GM18520 (cell line): ENCODE measurements at regions not wholly inside any gene's neighbourhood (a gene's known extent, or its start where the extent isn't known, plus 50 kb on each side); places are given as distances from the start of the nearest gene placed in this dataset.
A peak's percentile ranks its signal among the peaks of the same experiment; 100 is the strongest.

Experiments
- ATAC-seq: cut with Tn5 transposase; IDR thresholded peaks from one replicate; pipeline ENCODE4 v1.9.1; 2021; ENCODE audit not compliant: unreplicated experiment

DNA sequence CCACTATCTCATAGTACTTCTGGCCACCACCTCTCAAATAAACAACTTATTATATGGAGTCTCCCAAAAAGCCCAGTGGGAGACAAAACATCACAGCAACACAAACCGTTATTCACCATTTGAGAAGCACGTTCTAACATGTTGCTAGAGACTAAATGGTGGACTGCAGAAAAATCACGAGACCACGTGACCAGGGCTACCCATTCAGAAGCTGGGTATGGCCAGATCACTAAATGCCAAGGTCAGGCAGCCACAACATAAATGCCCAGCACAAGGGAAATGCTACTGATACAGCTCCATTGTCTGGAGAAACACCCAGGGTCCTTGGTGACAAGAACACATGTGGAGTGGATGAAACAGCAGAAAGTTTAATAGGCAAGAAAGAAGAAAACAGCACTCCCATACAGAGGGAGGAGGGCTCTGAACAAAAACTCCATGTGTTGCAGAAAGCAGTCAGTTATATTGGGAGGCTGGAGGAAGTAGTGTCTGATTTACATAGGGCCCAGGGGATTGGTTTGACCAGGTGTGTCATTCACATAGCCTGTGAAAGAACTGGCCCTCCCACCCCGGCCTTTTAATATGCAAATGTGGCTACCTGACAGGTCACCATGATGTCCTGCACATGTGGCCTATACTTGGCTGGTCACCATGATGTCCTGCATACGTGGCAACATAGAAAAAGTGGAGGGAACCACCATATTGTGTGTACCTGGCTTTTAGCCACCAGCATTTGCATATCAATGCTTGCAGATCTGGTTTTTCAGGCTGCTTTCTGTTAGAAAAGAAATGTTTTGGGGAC lies 97.2 kb downstream of the TRIM36 start:
- no peak for ATAC-seq

DNA sequence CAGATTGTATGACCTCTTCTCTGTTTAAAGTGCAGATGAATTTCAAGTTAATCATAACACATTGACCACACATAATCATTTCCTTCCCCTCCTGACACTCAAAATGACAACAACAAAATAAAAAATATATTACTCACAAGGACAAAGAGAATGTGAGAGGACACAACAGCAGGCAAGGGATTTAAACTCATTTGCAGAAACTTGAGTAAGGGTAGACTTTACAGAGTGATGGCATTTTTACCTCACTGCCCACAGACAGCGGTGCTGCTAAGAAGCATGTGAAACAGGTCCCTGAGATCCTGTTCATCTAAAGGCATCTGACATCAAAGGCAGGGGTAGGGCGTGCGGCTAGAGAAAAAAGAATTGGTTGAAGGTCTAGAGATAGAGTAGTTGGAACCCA lies 99.0 kb downstream of the TRIM36 start:
- ATAC-seq = no peak

DNA sequence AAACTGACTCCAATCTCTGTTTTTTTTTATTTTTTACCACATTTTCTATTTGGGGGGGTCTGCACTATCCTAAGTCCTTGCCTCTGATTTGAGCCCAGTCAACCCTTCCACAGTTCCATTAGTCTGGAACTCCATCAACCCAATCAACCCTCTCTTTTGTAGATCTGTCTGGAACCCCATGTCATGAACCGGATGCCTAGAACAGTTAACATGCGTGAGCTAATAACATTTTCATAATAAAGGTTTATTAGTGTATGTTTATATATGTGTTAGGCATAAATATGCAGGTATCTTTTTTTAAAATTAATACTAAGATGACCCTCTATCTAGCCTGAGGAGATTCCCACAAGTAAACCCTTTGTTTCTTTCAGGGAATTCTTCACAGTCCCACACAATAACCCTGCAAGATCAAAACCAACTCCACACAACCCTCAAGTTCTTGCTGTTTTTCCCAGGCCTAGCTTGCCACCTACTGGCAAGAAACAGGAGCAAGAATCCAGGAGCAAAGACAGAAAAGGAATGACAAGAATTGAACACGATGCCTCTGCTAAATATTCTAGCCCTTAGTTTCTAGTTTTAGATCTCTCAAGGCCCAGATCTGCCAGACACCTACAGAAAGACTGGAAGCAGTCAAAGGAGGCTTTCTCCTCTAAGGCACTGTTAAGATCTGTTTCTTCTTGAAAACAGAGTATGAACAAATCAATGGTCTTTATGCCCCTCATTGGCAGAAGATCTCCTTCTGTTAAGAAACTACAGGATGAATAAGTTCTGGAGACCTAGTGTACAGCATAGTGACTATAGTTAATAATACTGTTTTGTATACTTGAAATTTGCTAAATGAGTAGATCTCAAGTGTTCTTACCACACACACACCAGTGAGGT lies 100.4 kb downstream of the TRIM36 start:
- ATAC-seq = no peak

DNA sequence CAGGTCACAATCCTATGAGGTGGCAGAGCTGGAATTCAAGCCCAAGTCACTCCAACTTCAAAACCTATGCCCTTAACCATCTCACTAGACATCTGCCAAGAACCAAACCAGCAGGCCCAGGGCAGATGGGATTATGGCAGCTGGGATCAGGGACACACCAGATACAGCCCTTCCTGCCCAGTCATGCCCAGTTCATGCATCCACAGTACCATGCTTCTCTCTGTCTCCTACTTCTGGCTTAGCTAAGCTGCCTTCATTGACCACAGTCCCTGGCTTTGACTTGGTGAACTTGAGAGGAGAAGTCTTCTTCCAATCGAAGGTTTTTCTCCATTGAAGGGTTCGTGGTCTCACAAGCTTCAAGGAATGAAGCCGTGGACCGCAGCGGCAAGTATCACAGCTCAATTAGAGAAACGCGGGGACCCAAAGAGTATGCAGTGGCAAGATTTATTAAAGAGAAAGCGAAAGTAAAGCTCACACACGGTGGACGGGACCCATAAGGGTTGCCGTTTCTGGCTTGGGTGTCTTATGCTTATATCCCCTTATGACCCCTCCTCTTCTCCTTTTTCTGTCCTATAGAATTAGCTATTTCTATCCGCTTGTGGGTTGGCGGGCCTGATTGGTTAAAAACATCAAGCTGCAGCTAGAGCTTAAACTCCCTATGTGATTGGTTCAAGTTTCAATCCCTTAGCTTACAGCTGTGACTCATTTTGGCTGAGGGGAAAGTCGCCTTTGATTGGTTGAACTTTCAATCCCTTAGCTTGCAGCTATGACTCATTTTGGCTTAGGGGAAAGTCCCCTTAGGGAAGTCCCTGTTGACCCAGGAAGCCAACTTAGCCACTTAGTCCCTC lies 101.2 kb downstream of the TRIM36 start:
- ATAC-seq = peak; percentile 54

DNA sequence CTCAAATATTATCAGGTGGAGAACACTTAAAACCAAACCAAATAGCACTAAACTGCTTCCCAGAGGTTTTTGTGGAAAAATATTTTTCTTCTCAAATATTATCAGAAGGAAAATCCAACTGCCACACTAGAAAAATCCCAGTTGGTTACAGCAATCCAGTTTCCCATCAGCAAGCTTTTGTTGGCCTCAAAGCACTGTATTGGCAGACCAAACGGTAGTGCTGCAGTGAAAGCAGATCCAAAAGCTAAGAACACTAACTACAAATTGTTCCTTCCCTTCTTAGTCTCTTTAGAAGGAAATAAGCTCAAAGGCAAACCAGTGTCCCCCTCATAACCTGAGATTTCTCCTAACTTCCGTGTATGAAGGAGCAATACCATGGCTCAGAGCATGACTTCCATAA lies 105.3 kb downstream of the TRIM36 start:
- no peak for ATAC-seq

DNA sequence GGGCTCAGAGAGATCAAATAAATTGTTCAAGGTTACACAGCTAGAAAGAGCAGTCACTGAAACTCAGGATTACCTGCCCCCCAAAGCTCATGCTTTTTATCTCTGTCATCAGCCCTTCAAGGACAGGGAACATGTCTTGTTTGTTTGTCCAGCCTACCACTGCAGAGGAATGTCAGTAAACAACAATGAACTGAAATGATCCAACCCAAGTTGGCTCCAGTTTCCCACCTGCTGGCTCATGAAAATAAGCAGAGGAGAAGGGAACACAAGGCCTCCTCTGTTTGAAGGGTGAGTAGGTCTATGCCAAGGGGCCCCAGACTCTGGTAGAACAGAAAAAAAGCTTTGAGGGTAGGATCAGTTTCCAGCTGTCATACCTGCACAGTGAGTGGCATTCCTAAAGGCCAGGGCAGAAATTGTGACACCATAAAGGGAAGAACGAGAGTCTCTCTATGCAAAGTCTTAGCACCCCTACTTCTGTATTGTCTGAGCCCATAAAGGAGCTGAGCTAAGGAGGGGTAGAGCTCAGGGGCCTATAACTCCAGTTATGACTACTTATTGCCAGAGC lies 115.2 kb downstream of the TRIM36 start:
- ATAC-seq = no peak

DNA sequence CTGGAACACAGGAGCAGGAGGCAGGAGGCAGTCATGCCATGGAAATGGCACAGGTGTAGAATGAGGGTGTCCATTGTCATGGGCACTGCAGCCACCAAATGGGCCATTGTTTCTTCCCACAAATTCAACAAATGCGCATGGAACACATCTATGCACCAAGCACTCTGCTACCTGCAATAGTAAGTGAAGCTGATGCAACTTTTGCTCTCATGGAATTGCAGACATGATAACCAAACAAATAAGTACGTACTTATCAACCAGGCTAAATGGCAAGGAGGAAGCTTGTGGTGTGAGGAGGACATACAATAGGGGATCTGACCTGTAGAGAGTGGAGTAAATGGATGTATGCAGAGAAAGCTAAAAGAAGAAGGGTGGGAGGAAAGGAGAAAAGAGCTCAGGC lies 116.8 kb downstream of the TRIM36 start:
- ATAC-seq = no peak

DNA sequence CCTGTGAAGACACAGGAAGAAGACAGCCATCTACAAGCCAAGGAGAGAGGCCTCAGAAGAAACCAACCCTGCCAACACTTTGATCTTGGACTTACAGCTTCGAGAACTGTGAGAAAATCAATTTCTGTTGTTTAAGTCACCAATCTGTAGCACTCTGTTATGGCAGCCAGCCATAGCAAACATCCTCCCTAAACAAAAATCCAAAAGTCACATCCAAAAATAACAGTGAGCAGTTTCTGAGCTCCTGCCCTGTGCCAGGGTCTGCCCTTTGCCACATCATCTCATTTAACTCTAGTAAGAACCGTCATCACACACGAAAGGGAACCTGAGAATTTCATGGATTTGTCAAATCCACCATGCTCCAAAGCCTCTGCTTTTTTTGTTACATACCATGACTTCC lies 118.8 kb downstream of the TRIM36 start:
- no peak for ATAC-seq

DNA sequence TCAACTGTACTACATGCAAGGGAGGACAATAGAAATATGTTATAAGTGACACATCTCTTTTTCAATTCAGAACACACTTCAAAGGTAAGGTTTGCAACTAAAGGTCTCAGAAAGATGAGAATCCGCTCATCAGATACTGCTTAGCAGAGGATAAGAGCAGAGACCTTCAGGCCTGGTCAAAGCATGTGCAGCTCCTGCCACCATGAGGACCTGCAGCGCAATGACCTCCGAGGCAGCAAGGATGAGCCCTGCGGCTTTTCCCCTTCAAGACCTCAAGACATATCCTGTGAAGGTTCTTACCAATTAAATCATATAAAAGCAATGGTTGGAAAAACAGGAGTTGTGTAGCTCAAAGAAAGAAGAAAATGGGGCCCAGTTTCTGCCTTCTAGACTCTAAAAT lies 135.8 kb downstream of the TRIM36 start:
- no peak for ATAC-seq

DNA sequence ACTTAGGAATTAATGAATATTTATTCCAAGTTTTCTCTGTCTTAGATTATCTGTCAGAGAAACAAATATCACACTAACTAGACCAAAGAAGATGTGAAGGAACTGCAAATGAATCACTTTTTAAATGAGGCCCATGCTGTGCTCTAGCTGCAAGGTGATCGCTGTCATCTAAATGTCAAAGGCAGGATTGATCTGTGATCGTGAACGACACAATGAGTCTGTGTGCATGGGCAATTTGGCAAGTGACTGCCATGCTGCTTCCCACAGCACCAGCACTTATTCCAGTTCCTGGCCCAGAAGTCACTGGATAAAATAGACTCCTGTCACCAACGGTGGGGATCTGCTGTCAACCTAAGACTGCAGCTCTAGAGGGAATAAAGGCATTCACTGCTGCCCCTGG lies 141.2 kb downstream of the TRIM36 start:
- no peak for ATAC-seq

DNA sequence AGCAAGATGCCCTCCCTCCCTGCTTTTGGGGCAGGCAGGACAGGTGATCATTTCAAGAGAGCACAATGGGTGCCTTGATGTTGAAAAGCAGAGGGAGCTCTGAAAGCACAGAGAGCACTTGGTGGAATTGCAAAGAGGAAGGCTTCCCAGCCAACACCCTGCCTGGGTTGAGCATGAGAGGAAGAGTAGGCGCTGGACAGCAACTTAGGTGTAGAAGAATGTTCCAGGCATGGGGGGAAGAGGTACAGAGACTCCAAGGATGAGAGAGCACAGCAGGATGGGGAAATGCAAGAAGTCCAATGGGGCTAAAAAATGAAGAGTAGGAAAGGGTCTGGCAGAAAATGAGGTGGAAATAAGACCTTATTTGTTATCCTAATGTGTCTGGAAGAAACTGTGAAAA lies 144.8 kb downstream of the TRIM36 start:
- no peak for ATAC-seq

DNA sequence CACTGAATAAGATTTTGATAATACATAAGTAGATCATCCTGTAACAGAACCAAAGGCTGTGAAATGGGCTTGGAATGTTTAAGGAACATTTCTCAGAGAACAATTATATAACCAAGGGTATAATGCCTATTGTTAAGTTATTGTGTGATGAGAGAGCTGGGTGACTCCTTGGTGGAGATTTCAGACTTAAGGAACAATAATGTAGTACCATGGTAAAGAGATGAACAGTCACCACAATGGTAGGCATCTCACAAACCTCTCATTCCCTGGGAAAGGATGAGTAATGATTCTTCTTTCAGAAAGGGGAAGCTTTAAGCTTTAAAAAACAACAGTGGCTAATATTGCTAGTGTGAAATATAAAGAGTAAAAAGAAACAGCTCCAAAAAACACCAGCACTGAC lies 147.4 kb downstream of the TRIM36 start:
- ATAC-seq = no peak

DNA sequence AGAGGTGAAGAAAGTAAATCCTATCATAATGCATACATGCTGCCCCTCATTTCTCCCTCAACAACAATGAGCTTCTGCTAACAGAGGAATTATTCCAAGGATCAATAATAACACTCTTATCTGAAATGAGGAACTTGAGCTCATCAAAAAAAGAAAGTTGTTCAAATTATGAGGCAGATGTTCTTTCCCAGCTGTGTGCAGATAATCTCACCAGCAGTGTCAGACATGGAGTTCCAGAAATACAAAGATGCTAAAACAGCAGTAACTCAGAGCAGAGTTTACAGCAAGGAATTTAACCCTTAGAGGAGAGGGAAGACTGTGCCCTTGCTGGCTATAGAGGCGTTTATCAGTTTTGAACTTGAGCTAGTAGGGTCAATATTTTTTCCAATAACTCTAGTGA lies 153.1 kb downstream of the TRIM36 start:
- ATAC-seq = no peak

DNA sequence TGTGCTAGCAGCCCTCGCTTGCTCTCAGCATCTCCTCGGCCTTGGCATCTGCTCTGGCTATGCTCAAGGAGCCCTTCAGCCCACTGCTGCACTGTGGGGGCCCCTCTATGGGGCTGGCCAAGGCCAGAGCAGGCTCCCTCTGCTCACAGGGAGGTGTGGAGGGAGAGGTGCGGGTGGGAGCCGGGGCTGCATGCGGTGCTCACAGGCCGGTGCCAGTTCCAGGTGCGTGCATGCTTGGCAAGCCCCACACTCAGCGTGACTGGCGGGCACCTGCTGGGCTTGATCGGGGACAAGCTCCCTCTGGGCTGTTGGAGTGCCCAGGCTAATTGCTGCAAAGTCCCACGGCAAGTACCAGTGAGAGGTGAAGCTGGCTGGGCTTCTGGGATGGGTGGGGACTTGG lies 170.5 kb downstream of the TRIM36 start:
- no peak for ATAC-seq

DNA sequence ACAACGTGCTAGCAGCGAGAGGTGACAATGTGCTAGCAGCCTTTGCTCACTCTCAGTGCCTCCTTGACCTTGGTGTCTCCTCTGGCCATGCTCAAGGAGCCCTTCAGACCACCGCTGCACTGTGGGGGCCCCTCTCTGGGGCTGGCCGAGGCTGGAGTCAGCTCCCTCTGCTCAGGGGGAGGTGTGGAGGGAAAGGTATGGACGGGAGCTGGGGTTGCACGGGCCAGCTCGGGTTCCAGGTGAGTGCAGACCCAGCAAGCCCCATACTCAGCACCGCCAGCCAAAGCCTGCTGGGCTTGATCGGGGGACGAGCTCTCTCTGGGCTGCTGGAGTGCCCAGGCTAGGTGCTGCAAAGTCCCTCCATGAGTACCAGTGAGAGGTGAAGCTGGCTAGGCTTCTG lies 180.2 kb downstream of the TRIM36 start:
- ATAC-seq = no peak

DNA sequence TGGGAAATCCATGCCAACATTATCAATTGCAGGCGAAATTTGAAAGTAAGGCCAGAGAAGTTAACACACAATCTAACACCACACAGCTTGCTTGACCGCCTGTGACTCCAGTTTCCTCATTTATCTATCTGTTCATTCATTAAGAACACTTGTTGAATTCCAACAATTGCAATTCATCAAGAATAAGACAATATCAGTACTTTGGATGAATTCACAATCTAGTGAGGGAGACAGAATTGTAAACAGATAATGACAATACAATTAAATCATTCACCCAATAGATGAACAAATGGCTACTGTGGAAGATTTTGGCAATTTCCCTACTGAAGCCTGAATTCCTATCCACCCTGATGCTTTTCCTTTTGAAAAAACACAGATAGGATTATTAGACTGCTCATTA lies 181.6 kb downstream of the TRIM36 start:
- no peak for ATAC-seq

DNA sequence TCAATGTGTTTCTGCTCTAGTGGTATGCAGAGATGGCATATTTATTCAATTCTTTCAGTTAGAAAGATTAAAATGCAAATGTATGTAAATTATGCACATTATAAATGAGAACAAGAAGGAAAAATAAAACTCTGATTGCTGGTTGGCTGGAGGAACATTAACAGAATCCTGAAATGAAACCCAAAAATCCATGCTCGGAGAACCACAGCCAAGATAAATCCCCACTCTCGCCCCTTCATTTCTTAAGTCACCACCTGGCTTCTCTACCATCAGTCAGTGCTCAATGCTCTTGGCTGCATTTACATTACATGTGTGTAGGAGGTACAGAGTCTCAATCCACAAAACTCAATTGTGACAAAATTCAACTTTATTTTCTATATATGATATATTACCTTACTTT lies 184.9 kb downstream of the TRIM36 start:
- no peak for ATAC-seq

DNA sequence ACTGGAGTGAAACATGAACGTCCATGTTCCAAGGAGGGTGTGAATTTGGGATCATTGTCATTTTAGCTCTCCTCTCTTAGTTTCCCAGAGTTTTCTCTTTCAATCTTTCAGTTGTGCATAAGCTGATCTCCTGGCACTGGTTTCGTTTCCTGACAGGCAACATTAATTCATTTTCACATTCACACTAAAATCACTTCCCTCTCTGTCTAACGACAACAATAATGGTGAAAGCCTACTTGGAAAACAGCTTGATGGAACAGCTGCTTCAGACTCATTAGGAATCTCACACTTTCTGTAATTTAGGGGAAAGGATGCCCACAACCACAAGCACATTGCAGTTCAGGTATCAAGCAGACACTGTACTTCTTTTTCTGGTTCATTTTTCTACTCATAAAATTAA lies 188.6 kb downstream of the TRIM36 start:
- no peak for ATAC-seq

DNA sequence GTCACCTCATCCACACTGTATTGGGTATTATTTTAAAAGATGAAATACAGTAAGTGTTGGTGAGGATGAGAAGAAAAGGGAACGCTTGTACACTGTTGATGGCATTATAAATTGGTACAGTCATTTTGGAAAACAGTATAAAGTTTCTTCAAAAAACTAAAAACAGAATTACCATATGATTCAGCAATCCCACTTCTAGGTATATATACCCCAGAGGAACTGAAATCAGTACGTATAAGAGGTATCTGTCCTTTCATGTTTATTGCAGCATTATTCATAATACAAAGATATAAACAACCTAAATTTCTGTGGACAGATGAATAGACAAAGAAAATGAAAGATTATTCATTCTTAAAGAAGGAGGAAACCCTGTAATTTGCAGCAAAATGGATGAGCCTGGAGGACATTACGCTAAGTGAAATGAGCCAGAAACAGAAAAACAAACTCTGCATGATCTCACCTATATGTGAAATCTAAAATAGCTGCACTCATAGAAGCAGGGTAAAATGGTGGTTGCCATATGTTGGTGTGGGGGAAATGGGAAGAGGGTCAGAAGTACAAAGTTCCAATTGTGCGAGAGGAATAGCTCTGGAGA lies 191.6 kb downstream of the TRIM36 start:
- no peak for ATAC-seq

DNA sequence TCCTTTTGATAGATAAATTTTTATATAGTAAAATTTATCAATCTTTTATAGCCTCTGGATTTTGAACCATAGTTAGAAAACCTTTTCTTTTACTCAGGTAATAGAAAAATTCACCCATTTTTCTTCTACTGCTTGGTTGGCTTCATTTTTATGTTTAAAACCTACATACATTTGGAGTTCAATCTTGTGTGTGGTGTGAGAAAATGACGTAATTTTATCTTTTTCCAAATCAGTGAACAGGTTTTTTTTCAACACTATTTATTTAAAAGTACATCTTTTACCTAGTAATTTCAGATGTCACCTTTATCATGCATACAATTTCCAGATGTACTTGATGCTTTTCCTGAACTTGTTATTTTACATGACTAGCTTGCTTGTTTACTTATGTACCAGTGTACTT lies 200.2 kb downstream of the TRIM36 start:
- no peak for ATAC-seq

DNA sequence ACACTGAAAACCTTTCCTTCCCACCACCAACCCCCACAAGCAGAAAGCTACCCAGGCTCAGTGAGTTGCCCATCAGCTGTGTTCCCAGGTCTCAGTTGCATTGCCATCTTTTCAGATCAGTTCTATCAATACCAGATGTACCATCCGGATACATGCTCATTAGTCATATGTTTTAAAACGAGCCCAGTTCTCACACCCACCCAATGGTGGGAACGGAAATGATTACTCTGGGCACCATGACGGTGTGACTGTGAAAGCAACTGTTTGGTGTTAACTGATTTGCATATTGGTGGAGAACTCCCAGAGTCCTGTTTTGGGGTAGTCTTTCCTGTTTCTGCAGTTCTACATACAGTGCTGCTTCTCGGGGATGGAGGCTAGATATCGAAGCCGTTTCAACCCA lies 212.3 kb downstream of the TRIM36 start:
- ATAC-seq = peak; percentile 95
